ENCODE measurements at regions not wholly inside any gene's neighbourhood (a gene's known extent, or its start where the extent isn't known, plus 50 kb on each side); places are given as distances from the start of the nearest gene placed in this dataset.

DNA sequence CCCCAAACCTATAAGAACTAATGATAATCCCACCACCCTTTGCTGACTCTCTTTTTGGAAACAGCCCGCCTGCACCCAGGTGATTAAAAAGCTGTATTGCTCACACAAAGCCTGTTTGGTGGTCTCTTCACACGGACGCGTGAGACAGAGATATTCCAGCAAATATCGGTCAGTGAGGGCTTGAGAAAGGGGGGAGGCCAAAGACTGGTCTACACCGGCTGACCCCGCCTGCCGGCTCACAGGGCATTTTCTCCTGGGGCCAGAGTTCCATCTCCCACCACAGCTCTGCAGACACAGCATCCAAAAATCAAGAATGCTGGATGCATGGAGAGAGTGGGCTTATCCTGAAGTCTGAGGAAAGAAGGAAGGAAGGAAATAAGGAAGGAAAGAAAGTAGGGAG, 176.0 kb downstream of the SHOX start:
- CTCF ChIA-PET: no interaction called here
- no peak for DNase-seq
- Mint-ChIP-seq H3K27ac (no peak overlapping the region), H3K27me3 (peaks cover 4% of the 10 kb centered on the region), H3K4me3 (no peak overlapping the region), H3K4me1 (no peaks in the 10 kb centered on the region), H3K9me3 (peaks cover 5% of the 10 kb centered on the region), H3K36me3 (no peaks in the 10 kb centered on the region)

DNA sequence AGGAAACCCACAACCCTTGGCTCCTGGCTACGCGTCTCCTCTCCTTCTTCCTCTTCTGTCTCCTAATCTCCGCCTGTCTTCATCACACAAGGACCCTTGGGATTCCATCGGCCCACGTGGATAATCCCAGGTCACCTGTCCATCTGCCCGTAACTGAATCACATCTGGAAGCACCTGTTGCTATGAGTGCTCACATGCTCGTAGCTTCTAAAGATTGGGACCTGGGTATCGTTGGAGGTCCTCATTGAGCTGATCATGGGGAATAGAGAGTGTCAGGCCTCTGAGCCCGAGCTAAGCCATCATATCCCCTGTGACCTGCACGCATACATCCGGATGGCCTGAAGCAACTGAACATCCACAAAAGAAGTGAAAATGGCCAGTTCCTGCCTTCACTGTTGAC, 175.4 kb downstream of the SHOX start:
- H3K36me3 Mint-ChIP-seq: no peaks in the 10 kb centered on the region
- H3K9me3 Mint-ChIP-seq: peaks cover 8% of the 10 kb centered on the region
- no peak overlapping the region for H3K27ac Mint-ChIP-seq
- H3K27me3 Mint-ChIP-seq: peaks cover 4% of the 10 kb centered on the region
- CTCF ChIA-PET: no interaction called here
- H3K4me1 Mint-ChIP-seq: no peaks in the 10 kb centered on the region
- H3K4me3 Mint-ChIP-seq: no peak overlapping the region
- no peak for DNase-seq

- DNase-seq: no peak
- Mint-ChIP-seq H3K9me3 (peaks cover 11% of the 10 kb centered on the region), H3K27me3 (peaks cover 4% of the 10 kb centered on the region), H3K4me3 (no peak overlapping the region), H3K4me1 (no peaks in the 10 kb centered on the region), H3K27ac (no peak overlapping the region), H3K36me3 (no peaks in the 10 kb centered on the region)
- CTCF ChIA-PET: no interaction called here
These were observed 174.6 kb downstream of the SHOX start for GRCh38 chrX:805103-805670.

DNA sequence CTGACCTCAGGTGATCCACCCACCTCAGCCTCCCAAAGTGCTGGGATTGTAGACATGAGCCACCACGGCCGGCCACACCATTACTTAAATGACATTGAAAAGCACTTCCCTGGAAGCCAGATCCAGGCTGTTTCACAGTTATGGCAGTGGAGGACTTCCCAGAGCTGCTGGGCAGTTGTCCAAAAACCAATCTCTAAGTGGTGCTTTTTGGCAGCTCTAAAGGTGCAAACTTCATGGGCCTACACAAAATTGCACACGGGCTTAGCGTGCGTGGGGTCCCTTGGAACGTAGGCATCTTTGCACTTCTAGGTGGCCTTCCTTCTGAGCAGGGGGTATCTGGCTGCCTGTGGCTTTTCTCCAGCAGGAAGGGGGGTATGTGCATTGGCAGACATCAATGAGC, 172.3 kb downstream of the SHOX start:
- Mint-ChIP-seq H3K4me1 (no peaks in the 10 kb centered on the region), H3K27me3 (peaks cover 4% of the 10 kb centered on the region), H3K27ac (no peak overlapping the region), H3K9me3 (peaks cover 16% of the 10 kb centered on the region), H3K4me3 (no peak overlapping the region), H3K36me3 (no peaks in the 10 kb centered on the region)
- CTCF ChIA-PET: no interaction called here
- DNase-seq: no peak

- H3K9me3 Mint-ChIP-seq: peaks cover 16% of the 10 kb centered on the region
- H3K4me1 Mint-ChIP-seq: no peaks in the 10 kb centered on the region
- no peak for DNase-seq
- no peaks in the 10 kb centered on the region for H3K27me3 Mint-ChIP-seq
- CTCF ChIA-PET: no interaction called here
- no peaks in the 10 kb centered on the region for H3K36me3 Mint-ChIP-seq
- H3K4me3 Mint-ChIP-seq: no peak overlapping the region
- H3K27ac Mint-ChIP-seq: no peak overlapping the region
These were observed 169.2 kb downstream of the SHOX start for GRCh38 chrX:799808-800207.

GRCh38 chrX:794311-794710, 163.7 kb downstream of the SHOX start:
- CTCF ChIA-PET: no interaction called here
- Mint-ChIP-seq H3K36me3 (no peaks in the 10 kb centered on the region), H3K4me1 (no peaks in the 10 kb centered on the region), H3K4me3 (no peak overlapping the region), H3K27me3 (peaks cover 26% of the 10 kb centered on the region), H3K9me3 (no peaks in the 10 kb centered on the region), H3K27ac (no peak overlapping the region)
- DNase-seq: no peak

- peaks cover 29% of the 10 kb centered on the region for H3K27me3 Mint-ChIP-seq
- DNase-seq: no peak
- no peak overlapping the region for H3K27ac Mint-ChIP-seq
- H3K4me3 Mint-ChIP-seq: no peak overlapping the region
- CTCF ChIA-PET: no interaction called here
- no peaks in the 10 kb centered on the region for H3K9me3 Mint-ChIP-seq
- no peaks in the 10 kb centered on the region for H3K4me1 Mint-ChIP-seq
- no peaks in the 10 kb centered on the region for H3K36me3 Mint-ChIP-seq
These were observed 162.7 kb downstream of the SHOX start for GRCh38 chrX:793216-793770.

- Mint-ChIP-seq H3K9me3 (no peaks in the 10 kb centered on the region), H3K27me3 (peaks cover 29% of the 10 kb centered on the region), H3K4me3 (no peak overlapping the region), H3K36me3 (no peaks in the 10 kb centered on the region), H3K27ac (no peak overlapping the region), H3K4me1 (no peaks in the 10 kb centered on the region)
- DNase-seq: no peak
- CTCF ChIA-PET: no interaction called here
These were observed 161.0 kb downstream of the SHOX start for GRCh38 chrX:791479-792034.

GRCh38 chrX:790783-791360, 160.3 kb downstream of the SHOX start:
- H3K4me1 Mint-ChIP-seq: no peaks in the 10 kb centered on the region
- no peaks in the 10 kb centered on the region for H3K36me3 Mint-ChIP-seq
- CTCF ChIA-PET: no interaction called here
- DNase-seq: no peak
- H3K27ac Mint-ChIP-seq: no peak overlapping the region
- H3K27me3 Mint-ChIP-seq: peaks cover 29% of the 10 kb centered on the region
- H3K9me3 Mint-ChIP-seq: no peaks in the 10 kb centered on the region
- no peak overlapping the region for H3K4me3 Mint-ChIP-seq

- H3K27me3 Mint-ChIP-seq: peaks cover 29% of the 10 kb centered on the region
- DNase-seq: no peak
- H3K4me1 Mint-ChIP-seq: no peaks in the 10 kb centered on the region
- H3K4me3 Mint-ChIP-seq: no peak overlapping the region
- no peaks in the 10 kb centered on the region for H3K36me3 Mint-ChIP-seq
- CTCF ChIA-PET: no interaction called here
- peaks cover 4% of the 10 kb centered on the region for H3K9me3 Mint-ChIP-seq
- no peak overlapping the region for H3K27ac Mint-ChIP-seq
These were observed 159.5 kb downstream of the SHOX start for GRCh38 chrX:790041-790506.

- CTCF ChIA-PET: no interaction called here
- no peaks in the 10 kb centered on the region for H3K36me3 Mint-ChIP-seq
- peaks cover 7% of the 10 kb centered on the region for H3K9me3 Mint-ChIP-seq
- no peak for DNase-seq
- no peak overlapping the region for H3K4me3 Mint-ChIP-seq
- no peaks in the 10 kb centered on the region for H3K4me1 Mint-ChIP-seq
- H3K27me3 Mint-ChIP-seq: peaks cover 29% of the 10 kb centered on the region
- H3K27ac Mint-ChIP-seq: no peak overlapping the region
These were observed 158.5 kb downstream of the SHOX start for GRCh38 chrX:789096-789495.

GRCh38 chrX:786441-786881, 155.9 kb downstream of the SHOX start:
- DNase-seq: no peak
- Mint-ChIP-seq H3K4me1 (no peaks in the 10 kb centered on the region), H3K4me3 (no peak overlapping the region), H3K36me3 (no peaks in the 10 kb centered on the region), H3K27me3 (peaks cover 23% of the 10 kb centered on the region), H3K27ac (no peak overlapping the region), H3K9me3 (peaks cover 7% of the 10 kb centered on the region)
- CTCF ChIA-PET: no interaction called here

GRCh38 chrX:784829-785228, 154.2 kb downstream of the SHOX start:
- Mint-ChIP-seq H3K9me3 (peaks cover 9% of the 10 kb centered on the region), H3K27ac (no peak overlapping the region), H3K4me3 (no peak overlapping the region), H3K4me1 (no peaks in the 10 kb centered on the region), H3K36me3 (no peaks in the 10 kb centered on the region), H3K27me3 (peaks cover 8% of the 10 kb centered on the region)
- CTCF ChIA-PET: no interaction called here
- no peak for DNase-seq

DNA sequence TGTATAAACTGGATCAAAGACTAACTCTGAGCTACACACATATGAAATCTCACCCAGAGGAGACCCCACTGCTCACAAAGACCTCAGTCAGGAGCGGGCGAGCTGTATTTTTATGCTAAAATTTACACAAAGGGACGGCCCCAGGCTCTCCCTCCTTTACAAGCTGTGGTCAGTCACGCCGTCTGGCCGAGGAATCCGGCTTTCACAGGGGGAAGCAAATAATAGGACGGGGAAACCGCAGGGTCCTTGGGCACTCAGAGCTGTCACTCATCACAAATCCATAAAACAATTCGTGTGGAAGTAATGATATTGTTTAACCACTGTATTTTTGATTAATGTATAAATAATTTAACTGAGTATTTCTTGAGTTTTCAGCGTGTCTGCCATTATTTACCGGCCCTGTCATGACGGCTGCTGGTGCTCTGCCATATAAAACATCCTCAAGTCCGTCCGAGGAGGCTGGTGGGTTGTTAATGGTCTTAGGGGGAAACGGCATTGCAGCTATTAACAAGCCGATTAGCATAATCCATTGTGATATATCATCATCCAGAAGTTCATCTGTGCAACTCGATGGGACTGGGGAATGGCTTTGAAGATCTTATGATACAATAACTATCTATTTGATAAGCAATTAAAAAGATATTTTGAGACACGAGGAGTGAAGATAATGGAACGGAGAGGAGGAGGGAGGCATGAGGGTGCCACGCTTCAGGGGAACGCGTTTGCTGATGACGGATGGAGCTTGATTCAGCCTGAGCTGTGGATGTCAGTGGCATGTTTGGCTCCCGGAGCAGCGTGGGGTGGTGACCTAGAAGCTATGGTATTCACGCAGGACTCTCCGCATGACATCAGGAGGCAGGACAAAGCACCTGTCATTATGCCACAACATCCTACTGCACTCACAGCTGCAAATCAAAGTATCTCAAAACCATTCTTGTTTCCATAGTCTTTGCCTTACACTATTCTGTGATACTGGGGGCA, 150.9 kb downstream of the SHOX start:
- no peaks in the 10 kb centered on the region for H3K36me3 Mint-ChIP-seq
- CTCF ChIA-PET: no interaction called here
- H3K4me1 Mint-ChIP-seq: no peaks in the 10 kb centered on the region
- no peak overlapping the region for H3K27ac Mint-ChIP-seq
- peaks cover 9% of the 10 kb centered on the region for H3K9me3 Mint-ChIP-seq
- no peaks in the 10 kb centered on the region for H3K27me3 Mint-ChIP-seq
- no peak overlapping the region for H3K4me3 Mint-ChIP-seq
- no peak for DNase-seq
